Stimulated activated CD8-positive, alpha-beta memory T cell treated with anti-CD3 and anti-CD28 coated beads, Interleukin-15, amount 100 ng/mL, for 4 hours (primary cell): ENCODE measurements at regions not wholly inside any gene's neighbourhood (a gene's known extent, or its start where the extent isn't known, plus 50 kb on each side); places are given as distances from the start of the nearest gene placed in this dataset.
"Not testable (repeated sequence)": the region's sequence is repeated elsewhere in the genome, so short reads cannot be mapped to it uniquely, and the experiment has no call there.

Source experiments
- DNase-seq, 2 donors: peaks; one replicate each; pipeline ENCODE4 v3.0.0-alpha.2; 2020; ENCODE audit warnings: low read depth in 2 of 2

DNA sequence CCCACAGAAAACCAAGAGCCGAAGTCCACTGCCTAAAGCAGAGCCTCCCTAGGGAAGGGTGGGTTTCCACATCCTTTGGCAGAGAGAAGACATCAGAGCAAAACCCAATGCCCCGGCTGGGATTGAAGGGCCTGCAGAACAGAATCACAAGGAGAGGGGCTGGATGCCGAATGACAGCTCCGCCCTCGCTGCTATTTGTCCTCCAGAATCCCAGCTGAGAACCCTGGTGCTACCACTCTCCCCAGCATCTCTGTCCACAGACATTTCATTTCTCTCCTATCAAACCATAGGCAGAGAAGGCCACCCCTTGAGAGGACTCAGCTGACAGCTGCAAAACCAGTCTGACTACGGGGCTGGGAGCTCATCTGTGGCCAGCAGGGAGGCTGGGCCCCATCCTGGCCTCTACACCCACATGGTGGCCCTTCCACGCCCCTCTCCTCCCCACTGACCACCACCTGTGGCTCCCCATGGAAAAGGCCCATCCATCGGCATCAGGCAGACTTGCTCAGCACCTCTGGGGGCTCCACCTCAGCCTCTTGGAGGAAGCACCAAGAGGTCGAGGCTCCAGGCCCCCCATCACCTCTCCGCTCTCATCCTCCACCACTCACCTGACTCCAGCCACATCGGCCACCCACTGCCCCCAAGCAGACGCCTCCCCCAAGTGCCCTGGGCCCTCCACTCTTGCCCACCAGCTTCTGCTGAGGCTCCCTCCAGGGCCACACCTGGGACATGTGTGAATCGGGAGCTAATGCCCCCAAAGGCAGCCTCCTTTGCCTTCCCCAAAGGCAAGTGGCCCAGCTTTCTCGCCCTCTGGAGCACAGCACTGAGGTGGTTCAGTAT, 288.5 kb downstream of the C16orf95 start:
- DNase-seq, result no peak

DNA sequence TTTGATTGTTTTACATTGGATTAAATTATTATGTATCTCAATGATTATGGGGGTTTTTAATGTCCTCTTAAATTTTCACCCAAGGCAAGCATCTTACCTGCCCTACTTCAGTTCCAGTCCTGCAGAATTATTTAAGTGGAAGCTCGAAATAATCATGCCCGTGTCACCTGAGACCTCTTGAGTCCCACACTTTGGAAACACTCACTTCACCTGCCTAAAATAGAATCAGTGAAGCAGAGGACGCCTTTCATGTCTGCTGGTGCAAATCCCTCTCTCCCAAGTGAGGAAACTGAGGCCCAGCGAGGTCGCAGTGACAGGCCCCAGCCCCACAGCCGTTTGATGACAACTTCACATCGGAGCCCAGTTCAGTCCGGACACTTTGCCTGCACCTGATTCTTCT, 284.6 kb downstream of the C16orf95 start:
- DNase-seq, result no peak

DNA sequence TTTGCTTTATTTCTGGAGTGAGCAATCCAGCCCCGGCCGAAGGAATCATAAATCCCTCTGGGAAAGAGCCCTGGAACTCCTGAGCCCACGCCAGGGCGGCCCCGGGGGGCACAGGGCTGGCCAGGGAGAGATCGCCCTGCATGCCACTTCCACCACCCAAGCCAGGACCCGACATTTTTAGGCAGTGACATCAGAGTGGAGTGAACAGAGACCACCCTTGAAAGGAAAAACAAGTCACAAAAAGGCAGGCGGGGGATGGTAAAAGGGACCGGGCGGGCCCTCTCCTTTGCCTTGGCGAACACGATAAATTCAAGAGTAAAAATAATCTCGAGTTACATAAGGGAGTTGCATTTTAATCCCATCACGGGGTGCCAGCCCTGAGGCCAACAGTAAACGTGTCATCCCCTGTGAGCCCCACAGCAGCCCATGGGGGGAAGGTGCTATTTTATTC, 284.1 kb downstream of the C16orf95 start:
- no peak for DNase-seq

DNA sequence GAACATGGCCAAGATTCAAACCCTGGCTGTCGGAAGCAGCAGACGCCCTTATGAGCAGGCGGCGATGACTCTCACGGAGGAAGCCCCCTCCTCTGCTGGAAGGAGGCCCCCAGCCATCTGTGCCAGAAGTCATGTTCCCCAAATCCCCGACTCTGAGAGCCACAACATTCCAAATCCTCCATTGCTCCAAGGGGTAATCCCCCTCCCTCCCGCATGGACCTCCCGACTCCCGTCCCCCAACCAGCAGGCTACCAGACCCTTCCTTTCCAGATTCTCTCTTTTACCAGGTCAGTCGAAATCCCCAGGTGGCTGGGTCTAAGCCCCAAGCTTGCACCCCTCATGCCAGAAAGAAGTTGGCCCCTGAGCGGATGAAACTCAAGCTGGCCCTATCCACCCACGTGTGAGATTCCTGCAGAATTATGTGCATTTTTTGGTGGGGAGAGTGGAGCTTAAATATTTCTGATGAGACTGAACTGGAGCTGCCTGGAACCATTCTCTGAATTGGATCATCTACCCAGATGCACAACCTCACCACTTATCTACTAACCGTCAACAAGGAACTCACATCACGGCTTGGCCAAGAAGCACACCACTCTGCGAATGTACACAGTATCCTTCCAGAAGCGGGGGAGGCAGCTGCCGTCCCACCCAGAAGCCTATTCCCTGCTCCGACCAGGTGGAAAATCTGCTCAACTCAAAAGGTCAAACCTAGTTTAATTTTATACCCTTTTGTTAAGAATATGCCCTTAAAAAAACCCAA, 283.5 kb downstream of the C16orf95 start:
- DNase-seq, result no peak

DNA sequence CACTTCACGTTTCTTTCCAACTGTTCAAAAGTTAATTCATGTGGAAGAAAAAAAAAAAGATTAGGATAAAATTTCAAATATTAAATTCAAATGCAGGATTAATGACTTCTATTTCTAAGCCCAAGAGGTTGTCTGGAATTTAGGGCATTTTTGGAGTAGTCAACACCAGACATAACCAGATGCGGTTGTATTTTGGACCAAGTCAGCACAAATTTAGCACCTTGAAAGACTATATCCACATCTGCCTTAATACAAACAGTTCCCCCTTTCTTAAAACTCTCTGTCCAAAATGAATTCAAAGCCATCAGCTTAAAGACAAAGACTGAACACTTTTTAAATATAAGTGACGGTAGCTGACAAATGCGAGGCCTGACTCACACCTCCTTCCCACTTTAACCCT, 282.9 kb downstream of the C16orf95 start:
- DNase-seq, result no peak

DNA sequence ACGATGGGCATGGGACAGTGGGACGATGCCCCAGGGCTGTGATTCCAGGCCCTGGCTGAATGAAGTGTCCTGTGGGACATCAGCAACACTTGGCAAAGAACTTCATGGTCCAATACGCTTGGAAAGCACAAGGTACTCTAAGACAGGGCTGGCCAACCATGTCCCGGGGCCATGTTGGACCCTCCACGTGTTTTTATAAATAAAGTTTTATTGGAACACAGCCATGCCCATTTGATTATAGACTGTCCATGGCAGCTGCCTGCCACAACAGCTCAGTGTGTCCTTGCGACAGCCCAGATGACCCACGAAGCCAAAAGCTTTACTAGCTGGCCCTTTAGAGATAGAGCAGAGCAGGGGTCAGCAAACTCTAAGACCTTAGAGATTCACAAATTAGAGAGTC, 282.1 kb downstream of the C16orf95 start:
- DNase-seq, result no peak

DNA sequence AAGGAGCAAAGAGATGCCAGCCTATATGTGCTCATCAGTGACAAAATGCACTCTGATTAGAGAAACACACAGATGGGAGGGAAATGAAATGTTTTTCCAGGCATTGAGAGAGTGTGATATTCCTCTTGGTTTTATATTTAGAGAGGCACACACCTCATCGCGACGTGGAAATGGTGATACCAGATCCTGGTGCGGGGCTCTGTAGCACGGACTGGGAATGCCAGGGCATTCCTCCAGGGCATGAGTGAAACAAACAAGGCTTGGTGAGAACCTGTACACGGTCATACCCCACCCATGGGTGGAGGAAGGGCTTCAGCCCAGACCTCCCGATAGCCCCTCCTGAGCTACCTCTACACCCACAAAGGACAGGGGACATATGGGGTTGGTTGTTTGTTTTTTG, 280.2 kb downstream of the C16orf95 start:
- no peak for DNase-seq

DNA sequence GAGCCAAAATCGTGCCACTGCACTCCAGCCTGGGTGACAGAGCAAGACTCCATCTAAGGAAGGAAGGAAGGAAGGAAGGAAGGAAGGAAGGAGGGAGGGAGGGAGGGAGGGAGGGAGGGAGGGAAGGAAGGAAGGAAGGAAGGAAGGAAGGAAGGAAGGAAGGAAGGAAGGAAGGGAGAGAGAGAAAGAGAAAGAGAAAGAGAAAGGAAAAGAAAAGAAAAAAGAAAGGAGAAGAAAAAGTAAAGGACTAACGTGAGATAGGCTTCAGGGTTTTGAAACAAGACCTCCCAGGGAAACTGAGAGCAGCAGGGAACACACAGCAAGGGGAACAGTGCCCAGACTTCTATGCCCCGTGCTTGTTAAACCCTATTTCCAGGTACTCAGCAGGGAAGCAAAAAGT, 278.7 kb downstream of the C16orf95 start:
- DNase-seq, result not testable (repeated sequence)

DNA sequence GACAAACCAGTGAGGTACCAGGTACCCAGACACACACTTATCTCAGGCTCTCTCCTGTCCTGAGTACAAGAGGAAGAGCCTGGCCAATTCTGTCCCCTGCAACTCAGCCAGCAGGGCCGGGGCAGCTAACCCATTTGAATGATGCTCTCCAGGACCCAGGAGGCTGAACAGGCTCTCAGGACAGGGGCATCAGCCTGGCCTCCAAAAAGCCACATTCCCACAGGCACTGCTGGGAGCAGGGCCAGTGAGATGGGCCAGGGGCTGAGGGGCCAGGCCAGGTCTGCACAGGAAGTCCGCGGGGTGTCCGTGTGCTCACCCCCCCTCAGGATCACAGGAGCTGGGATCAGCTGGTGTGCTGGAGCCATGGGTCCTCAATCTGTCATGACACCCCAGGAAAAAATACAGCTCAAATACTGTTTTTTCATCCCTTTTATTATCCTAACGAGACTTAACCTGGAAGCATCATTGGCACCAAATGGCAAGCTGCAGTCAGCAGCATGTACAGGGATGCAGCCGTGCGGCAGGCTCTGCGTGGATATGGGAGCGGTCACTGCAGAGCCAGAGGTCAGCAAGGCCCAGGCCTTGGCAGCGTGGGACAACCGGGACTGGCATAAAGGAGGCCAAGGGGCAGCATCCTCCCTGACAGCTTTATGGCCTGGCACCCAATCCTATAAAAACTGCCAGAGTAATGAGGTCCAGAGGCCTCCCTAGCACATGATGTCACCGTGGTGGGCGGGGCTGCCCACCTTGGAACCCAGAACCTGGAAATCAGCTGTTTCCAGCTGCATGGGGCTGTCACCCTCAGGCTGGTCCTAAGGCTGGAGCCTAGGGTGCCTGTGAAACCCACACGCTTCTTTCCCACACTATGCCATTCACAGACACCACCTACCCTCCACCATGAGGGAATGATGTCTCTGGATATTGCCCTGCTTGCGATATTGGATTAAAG, 276.7 kb downstream of the C16orf95 start:
- DNase-seq, result no peak

DNA sequence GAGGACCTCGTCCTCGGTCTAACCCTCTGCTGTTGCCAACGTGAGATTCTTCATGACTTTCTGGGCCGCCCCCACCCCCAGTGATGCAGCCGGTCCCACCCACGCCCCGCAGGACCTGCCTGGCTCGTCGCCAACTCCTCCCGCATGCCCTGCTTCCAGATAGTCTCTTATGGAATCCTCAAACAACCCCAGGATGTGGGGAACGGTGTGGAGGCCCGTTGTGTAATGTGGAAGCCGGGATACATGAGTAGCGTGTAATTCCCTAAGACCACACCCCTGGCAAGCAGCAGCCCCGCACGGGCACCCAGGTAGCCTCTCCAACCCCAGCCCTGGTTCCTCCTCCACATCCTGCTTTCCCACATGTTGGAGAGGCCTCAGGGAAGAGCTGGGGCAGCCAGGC, 275.9 kb downstream of the C16orf95 start:
- no peak for DNase-seq

DNA sequence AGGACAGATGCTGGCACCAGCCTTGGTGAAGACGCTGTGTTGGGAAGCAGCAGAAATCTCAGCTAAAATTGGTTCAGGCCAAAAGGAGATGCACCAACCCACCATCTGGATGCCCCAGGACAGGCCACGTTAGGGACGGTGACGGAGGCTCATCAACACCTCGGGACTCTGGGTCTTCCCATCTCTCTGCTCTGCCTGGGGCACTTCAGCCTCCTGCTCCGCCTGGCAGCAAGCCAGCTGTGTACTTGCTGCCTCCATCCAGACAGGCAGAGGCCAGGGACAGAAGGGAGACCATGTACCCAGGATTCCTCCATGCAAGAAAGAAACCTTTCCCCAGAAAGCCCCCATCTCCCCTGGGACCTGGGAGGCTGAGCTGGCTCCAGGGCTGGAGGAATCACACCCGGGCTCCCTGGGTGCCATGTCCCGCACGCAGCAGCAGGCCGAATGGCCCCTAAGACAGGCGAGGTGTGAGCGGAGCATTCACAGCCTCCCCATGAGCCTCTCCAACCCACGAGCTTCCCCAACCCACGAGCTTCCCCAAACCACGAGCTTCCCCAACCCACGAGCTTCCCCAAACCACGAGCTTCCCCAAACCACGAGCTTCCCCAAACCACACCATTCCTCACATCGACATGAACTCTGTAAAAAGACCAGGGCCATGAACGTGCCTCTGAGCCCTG, 274.5 kb downstream of the C16orf95 start:
- DNase-seq, result no peak

DNA sequence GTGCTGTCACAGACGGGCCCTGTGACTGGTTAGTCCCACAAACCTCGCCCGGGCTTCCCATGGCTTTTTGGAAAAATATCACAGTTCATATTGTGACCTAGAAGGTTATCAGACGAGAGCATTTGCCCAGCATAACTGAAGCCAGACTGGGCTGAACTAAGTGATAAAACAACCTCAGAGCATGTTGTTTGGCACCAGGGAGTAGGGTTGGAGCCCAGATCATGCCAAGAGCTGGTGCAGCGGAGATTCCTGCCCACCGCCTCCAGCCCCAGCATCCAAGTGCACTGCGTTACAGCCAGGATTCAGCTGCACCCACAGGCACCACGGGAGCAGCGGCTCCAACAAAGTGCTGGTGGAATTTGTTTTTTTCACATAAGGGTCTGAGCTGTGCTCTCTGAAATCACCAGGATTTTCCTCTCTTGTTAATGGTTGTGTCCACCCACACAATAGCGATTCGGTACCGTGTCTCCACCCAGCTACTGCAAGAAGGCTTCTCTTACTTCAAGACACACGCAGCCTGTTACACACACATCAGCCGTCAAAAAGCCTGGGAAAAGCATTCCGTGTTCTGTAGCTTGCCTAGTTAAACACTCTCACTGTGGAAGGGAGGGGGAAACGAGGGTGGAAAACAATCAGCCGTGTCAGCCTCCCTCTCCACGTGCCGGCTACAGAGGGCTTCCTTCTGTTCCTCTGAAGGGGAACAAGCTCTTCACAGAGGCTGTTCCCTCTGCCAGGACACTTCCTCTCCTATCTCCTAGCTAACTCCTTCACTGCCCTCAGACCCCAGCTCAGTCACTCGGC, 273.8 kb downstream of the C16orf95 start:
- DNase-seq, result no peak

DNA sequence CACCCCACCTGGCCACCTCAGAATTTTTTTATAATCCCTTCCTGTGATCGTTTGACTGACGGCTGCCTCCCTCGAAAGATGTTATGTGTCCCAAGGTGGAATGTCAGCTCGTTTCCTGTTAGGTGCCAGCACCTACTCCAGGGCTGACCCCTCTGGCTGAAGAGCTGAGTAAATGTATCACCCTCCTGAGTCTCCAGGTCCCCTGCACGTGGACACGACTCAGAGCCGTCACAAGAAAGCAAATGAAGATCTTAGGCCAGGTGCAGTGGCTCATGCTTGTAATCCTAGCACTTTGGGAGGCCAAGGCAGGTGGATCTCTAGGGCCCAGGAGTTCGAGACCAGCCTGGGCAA, 273.2 kb downstream of the C16orf95 start:
- DNase-seq, result no peak

DNA sequence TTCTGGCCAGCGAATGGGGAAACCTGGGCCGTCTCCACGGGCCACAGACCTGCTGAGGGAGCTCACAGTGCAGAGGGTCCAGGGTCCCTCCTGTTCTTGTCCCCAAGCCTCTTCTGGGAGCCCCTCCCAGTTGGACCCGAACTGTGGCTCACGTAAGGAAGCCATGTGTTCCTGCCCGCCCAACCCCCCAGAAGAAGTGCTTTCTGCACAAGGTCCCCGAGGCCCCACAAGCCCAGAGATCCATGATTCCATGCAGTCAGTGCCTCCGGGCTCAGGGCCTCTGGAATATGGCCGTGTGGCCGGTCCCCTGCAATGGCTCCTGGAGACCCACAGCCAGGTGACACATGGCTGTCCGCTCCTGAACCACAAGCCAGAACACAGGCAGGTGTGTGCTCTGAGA, 272.4 kb downstream of the C16orf95 start:
- DNase-seq, result no peak

DNA sequence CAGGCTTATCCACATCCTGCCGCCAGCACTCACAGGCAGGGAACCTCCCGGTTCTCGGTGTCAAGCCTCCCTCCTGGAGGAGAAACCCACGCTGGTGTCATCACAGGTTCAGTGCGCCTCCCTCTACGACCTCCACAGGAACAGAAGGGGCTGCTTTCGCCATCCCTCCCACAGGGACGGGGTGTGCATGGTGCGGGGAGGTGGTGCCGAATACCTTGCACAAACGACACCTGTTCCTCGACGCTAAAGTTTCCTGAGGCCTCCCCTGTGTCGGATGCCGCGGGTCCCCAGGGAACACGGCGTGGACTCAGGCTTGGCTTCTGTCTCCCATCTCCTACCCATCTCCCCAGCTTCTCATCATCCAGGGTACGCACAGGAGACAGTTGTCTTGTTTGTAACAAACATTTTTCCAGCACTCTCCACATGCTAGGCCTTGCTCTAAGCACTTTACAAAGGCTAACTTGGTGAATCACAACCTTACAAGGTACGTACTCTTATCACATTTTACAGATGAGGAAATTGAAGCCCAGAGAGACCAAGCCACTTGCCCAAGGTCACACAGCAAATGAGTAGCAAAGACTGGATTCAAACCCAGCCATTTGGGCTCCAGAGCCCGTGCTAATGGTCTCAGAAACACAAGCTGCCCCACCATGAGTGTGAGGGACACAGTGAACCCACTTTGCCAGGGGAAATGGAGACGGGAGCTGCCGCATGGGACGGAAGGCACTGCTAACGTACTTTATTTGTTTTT, 271.6 kb downstream of the C16orf95 start:
- DNase-seq, result no peak

DNA sequence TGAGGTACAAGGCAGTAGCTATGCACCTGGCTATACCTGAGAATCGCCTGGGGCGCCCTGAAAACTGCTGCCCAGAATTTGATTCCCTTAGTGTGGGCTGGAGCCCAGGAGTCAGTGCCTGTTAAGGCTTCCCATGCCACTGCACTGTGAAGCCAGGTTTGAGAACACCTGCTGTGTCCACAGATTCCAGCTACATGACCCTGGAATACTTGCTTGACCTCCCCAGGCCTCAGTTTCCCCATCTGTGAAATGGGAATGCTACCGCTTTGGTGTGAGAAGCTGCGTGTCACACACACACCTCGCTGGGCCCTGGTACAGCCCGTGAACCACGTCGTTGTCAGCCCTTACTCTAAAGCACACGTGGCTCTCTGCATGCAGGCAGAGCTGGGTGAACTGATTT, 271.0 kb downstream of the C16orf95 start:
- no peak for DNase-seq

DNA sequence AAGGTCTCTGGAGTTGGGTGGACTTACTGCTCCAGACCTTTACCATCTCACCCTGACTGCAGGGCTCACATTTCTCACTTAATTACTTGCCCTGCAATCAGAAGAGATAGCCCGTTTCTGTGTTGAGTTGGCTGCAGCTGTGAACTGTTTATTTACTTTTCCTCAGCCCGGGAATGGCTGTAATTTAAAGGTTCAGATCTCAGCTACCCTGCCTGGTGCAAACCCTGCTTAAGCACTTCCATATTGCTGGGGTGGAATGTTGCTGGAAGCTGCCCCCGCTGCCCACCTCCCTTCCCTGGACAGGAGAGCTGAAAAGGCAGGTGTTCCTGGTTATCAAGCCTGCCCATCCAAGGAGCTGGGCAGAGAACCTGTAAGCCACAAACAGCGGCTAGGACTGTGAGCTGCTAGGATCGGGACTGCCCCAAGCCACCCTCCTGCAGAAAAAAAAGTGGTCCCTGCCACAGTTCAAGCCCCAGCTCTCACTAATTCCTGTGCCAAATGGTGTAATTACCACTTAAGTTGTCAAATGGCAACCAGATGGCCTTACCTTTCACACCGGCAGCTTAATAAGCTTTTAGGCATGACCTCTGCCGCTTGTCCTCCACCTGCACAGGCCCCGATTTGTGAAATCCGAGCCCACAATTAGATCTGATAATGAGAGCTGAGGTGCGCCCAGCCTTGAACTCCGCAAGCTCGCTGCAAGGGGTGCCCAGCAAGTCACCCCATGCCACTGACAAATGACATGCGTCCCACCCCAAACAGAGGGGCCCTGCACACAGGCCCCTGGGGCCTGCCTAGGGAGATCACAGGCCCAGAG, 269.8 kb downstream of the C16orf95 start:
- DNase-seq, result no peak

DNA sequence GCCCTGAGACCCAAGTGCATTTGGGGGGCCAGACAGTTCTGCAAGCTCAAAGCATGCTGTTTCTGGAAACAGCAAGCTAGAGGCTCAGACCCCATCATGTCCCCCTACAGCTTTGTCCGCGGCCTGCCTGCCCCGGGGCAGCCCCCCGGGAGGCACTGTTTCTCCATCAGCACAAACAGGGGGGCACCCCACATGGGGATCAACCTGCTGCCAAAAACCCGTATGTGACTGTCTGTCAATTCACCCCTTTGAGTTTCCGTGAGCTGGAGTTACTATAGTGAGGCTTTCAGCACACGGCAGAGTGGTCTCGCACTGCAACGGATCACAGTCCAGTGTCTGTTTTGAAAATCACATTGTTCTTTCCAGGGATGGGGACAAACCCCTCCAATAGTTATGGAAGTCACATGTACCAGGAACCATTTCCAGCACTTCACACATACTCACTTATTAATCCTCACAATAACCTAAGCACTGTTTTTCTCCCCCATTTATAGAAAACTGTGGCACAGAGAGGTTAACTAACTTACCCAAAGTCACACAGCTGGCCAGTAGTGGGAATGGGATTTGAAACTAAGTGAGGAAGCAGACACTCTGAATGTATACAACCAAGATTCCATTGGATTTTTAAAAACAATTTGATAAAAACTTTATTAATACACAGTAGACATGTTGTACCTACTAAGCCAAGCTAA, 269.0 kb downstream of the C16orf95 start:
- no peak for DNase-seq

DNA sequence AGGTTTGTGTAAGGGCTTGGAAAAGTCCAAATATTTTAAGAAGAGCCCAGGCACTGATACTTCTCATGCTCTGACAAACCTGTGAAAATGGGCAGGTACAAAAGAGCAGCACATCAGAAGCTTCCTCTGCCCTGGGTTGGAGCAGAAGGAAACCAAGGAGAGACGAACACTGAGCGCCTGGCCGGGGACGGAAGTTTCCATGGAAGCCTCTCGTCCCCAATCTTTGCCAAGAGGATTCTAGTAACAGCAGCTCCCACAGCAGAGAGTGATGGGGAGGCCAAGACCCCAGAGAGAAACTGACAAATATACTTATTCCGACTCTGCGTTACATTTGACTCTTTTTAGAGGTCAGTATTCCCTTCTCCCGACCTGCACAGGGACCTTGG, 268.5 kb downstream of the C16orf95 start:
- DNase-seq, result no peak
